ENCODE measurements at regions not wholly inside any gene's neighbourhood (a gene's known extent, or its start where the extent isn't known, plus 50 kb on each side); places are given as distances from the start of the nearest gene placed in this dataset.

- TF ChIP-seq CTCF (conservative IDR thresholded peaks at IDR 0.05), result no peak
- Histone ChIP-seq H3K4me2 (ENCODE audit: insufficient read depth, insufficient read length, low read length) (no peak overlapping the region), H3K18ac (ENCODE audit: insufficient read length, low read depth, low read length) (no peak overlapping the region), H3K23me2 (ENCODE audit: insufficient read length, low read depth, low read length, poor library complexity, severe bottlenecking) (no peaks in the 10 kb centered on the region), H2AFZ (ENCODE audit: low read length) (no peak overlapping the region), H2AK5ac (ENCODE audit: insufficient read length, low read length) (no peak overlapping the region), H4K8ac (replicated peaks; ENCODE audit: insufficient read length, low read depth, low read length) (no peak overlapping the region), H3K79me2 (ENCODE audit: insufficient read depth, low read length) (no peaks in the 10 kb centered on the region), H3K79me1 (ENCODE audit: insufficient read depth, low read depth, low read length, poor library complexity, severe bottlenecking) (no peaks in the 10 kb centered on the region), H4K5ac (ENCODE audit: insufficient read length, low read depth, low read length) (no peak overlapping the region), H3K9me3 (ENCODE audit: control insufficient read depth, low read depth, low read length) (no peaks in the 10 kb centered on the region), H3K4me1 (ENCODE audit: insufficient read depth, low read length) (no peaks in the 10 kb centered on the region), H3K56ac (ENCODE audit: insufficient read length, low read depth, low read length) (no peak overlapping the region), H3K27me3 (ENCODE audit: insufficient read depth, low read length) (no peaks in the 10 kb centered on the region), H2BK15ac (ENCODE audit: low read depth, low read length) (no peak overlapping the region), H2BK12ac (ENCODE audit: insufficient read length, low read depth, low read length) (no peak overlapping the region), H4K91ac (ENCODE audit: insufficient read length, low read depth, low read length) (no peak overlapping the region), H3K4ac (ENCODE audit: low read depth, low read length) (no peak overlapping the region), H4K20me1 (ENCODE audit: control insufficient read depth, insufficient read depth, insufficient read length) (no peaks in the 10 kb centered on the region), H3K27ac (ENCODE audit: insufficient read length, low read depth, low read length) (no peak overlapping the region), H3K23ac (ENCODE audit: insufficient read length, low read depth, low read length) (no peak overlapping the region), H3K14ac (ENCODE audit: insufficient read depth, low read length) (no peak overlapping the region), H2BK120ac (ENCODE audit: low read depth, low read length, poor library complexity, severe bottlenecking) (no peak overlapping the region), H2BK5ac (ENCODE audit: insufficient read length, low read length) (no peak overlapping the region), H3T11ph (ENCODE audit: low read length) (no peak overlapping the region), H2BK20ac (ENCODE audit: low read depth, low read length, poor library complexity, severe bottlenecking) (no peak overlapping the region), H3K9ac (ENCODE audit: extremely low read depth, insufficient read length, low read length) (no peak overlapping the region)
- Mint-ChIP-seq H3K4me1 (peaks cover 2 to 3% of the 10 kb centered on the region in 2 experiments; a peak in 2 of 4 replicates), H3K9me3 (no peaks in the 10 kb centered on the region; a peak in 1 of 5 replicates), H3K27me3 (ENCODE audit: low read depth) (peaks cover 5% of the 10 kb centered on the region), H3K4me3 (no peak overlapping the region), H3K36me3 (ENCODE audit: insufficient read depth in 1 of 3, low read depth in 3 of 3) (no peaks in the 10 kb centered on the region; a peak in 1 of 7 replicates), H3K27ac (no peak overlapping the region)
- DNase-seq, result no peak
- whole genome bisulfite sequencing (ENCODE audit: extremely low coverage, insufficient read length, low lambda C conversion rate), result no CpG with 5 or more reads among the region's 4 CpGs
Measured at GRCh38 chr6:16969699-16970655, 131.9 kb upstream of the STMND1 start.
